CD4-positive, alpha-beta T cell (primary cell): ENCODE measurements at regions not wholly inside any gene's neighbourhood (a gene's known extent, or its start where the extent isn't known, plus 50 kb on each side); places are given as distances from the start of the nearest gene placed in this dataset.

Experiments
- ATAC-seq: fragments of 200-7000 bp; cut with Tn5 transposase; one replicate; pipeline ENCODE4 v1.10.0; 2022; ENCODE audit warnings: mild to moderate bottlenecking; ENCODE audit not compliant: poor library complexity
- CTCF ChIA-PET: fragments of 350-600 bp; sonication (Branson Sonifier 250); formaldehyde crosslinking; loops from one replicate; lab custom pipeline; 2021; ENCODE audit warnings: antibody characterized with exemption, inconsistent platforms; lab: Charles Lee
- POLR2A ChIA-PET: fragments of 350-600 bp; sonication (Branson Sonifier 250); formaldehyde crosslinking; loops from one replicate; lab custom pipeline; 2021; ENCODE audit warnings: antibody characterized with exemption, inconsistent platforms; lab: Charles Lee
- DNase-seq, 14 experiments: peaks; one replicate each; pipeline ENCODE4 v3.0.0-alpha.2; 2013 to 2020; ENCODE audit warnings: mixed read lengths in 2 of 14
- H3K27ac ChIP-seq, 2 donors: one replicate each; pipeline versions ENCODE4 v1.5.1 to v1.7.0; 2013; ENCODE audit warnings: low read length in 2 of 2, low read depth in 1 of 2, mild to moderate bottlenecking in 1 of 2
- H3K27me3 ChIP-seq, 2 experiments: 1 replicate in 1 of 2; 2 replicates in 1 of 2; pipeline versions ENCODE4 v1.6.1 to v1.7.0; 2013; ENCODE audit warnings: low read length in 2 of 2, control low read depth in 1 of 2, mild to moderate bottlenecking in 1 of 2, moderate library complexity in 1 of 2; ENCODE audit not compliant: insufficient read depth in 2 of 2, control insufficient read depth in 1 of 2
- H3K36me3 ChIP-seq: one replicate; pipeline ENCODE4 v1.6.1; 2013; ENCODE audit warnings: low read length, control low read depth; ENCODE audit not compliant: insufficient read depth
- H3K4me1 ChIP-seq: one replicate; pipeline ENCODE4 v1.6.1; 2013; ENCODE audit warnings: low read length, control low read depth; ENCODE audit not compliant: insufficient read depth
- H3K4me3 ChIP-seq: one replicate; pipeline ENCODE4 v1.5.1; 2013; ENCODE audit warnings: mild to moderate bottlenecking, low read length, moderate library complexity
- H3K9me3 ChIP-seq, 2 experiments: 1 replicate in 1 of 2; 2 replicates in 1 of 2; pipeline versions ENCODE4 v1.6.1 to v1.7.0; 2013; ENCODE audit warnings: low read length in 2 of 2, mild to moderate bottlenecking in 2 of 2, control low read depth in 1 of 2, moderate library complexity in 1 of 2; ENCODE audit not compliant: control insufficient read depth in 1 of 2, insufficient read depth in 1 of 2
- H3K27ac Mint-ChIP-seq: one replicate; pipeline ENCODE4 v1.8.0; 2020; ENCODE audit warnings: mixed read lengths
- H3K27me3 Mint-ChIP-seq: one replicate; pipeline ENCODE4 v1.8.0; 2021; ENCODE audit warnings: mixed read lengths
- H3K36me3 Mint-ChIP-seq: one replicate; pipeline ENCODE4 v1.8.0; 2021; ENCODE audit warnings: low read depth, mixed read lengths
- H3K4me1 Mint-ChIP-seq: one replicate; pipeline ENCODE4 v1.8.0; 2021; ENCODE audit warnings: low read depth, mixed read lengths
- H3K4me3 Mint-ChIP-seq: one replicate; pipeline ENCODE4 v1.8.0; 2020; ENCODE audit warnings: mild to moderate bottlenecking, mixed read lengths
- H3K9me3 Mint-ChIP-seq: one replicate; pipeline ENCODE4 v1.8.0; 2020; ENCODE audit warnings: mixed read lengths
- CTCF ChIP-seq: fragments of 200-600 bp; IDR thresholded peaks from one replicate; pipeline ENCODE4 v1.8.0; 2022; ENCODE audit warnings: antibody characterized with exemption, mild to moderate bottlenecking
- intact Hi-C, 2 experiments: fragments of 100-400 bp; cut with DNase I in 1 of 2; cut with micrococcal nuclease in 1 of 2; formaldehyde crosslinking; loops; one replicate each; pipeline versions ENCODE4 v1.15.1 to v1.9.0; 2023 to 2025; cut with DNase I, micrococcal nuclease

- Mint-ChIP-seq H3K9me3 (peaks cover 7% of the 10 kb centered on the region), H3K36me3 (no peaks in the 10 kb centered on the region), H3K27me3 (peaks cover 28% of the 10 kb centered on the region), H3K27ac (no peak overlapping the region), H3K4me1 (no peaks in the 10 kb centered on the region), H3K4me3 (no peak overlapping the region)
- Histone ChIP-seq H3K36me3 (no peaks in the 10 kb centered on the region), H3K9me3 (peaks cover 6 to 7% of the 10 kb centered on the region in 2 experiments), H3K27me3 (peaks cover 3 to 4% of the 10 kb centered on the region in 2 experiments), H3K4me1 (no peaks in the 10 kb centered on the region), H3K4me3 (no peak overlapping the region), H3K27ac (no peak overlapping the region)
- TF ChIP-seq CTCF: no peak
- DNase-seq (no peak), ATAC-seq (no peak)
- CTCF ChIA-PET: no interaction called here
- intact Hi-C loops: no loop called here
- POLR2A ChIA-PET: no interaction called here
These were observed 439.8 kb upstream of the HNRNPA3 start for GRCh38 chr2:176772816-176773215.

GRCh38 chr2:176774766-176775451 lies 437.7 kb upstream of the HNRNPA3 start:
- H3K4me3 ChIP-seq: no peak overlapping the region
- H3K36me3 Mint-ChIP-seq: no peaks in the 10 kb centered on the region
- CTCF ChIA-PET: no interaction called here

GRCh38 chr2:176777262-176777661 lies 435.3 kb upstream of the HNRNPA3 start:
- no peak for ATAC-seq
- DNase-seq: no peak
- intact Hi-C loops: no loop called here
- ChIA-PET CTCF (no interaction called here), POLR2A (no interaction called here)
- H3K4me3 Mint-ChIP-seq: no peak overlapping the region
- TF ChIP-seq CTCF: no peak
- no peaks in the 10 kb centered on the region for H3K36me3 ChIP-seq
- H3K9me3 Mint-ChIP-seq: peaks cover 10% of the 10 kb centered on the region
- H3K4me1 Mint-ChIP-seq: peaks cover 6% of the 10 kb centered on the region
- H3K9me3 ChIP-seq: peaks cover 6 to 13% of the 10 kb centered on the region in 2 experiments
- H3K27me3 ChIP-seq: peaks cover 0 to 3% of the 10 kb centered on the region in 2 experiments
- H3K27me3 Mint-ChIP-seq: peaks cover 7% of the 10 kb centered on the region
- no peak overlapping the region for H3K4me3 ChIP-seq
- H3K4me1 ChIP-seq: peaks cover 4% of the 10 kb centered on the region
- H3K27ac Mint-ChIP-seq: no peak overlapping the region
- no peaks in the 10 kb centered on the region for H3K36me3 Mint-ChIP-seq
- no peak overlapping the region for H3K27ac ChIP-seq

More at GRCh38 chr2:176774766-176775451, 437.7 kb upstream of the HNRNPA3 start:
- H3K27me3 Mint-ChIP-seq: peaks cover 13% of the 10 kb centered on the region
- H3K27ac Mint-ChIP-seq: no peak overlapping the region
- Histone ChIP-seq H3K36me3 (no peaks in the 10 kb centered on the region), H3K9me3 (peaks cover 6 to 7% of the 10 kb centered on the region in 2 experiments), H3K27me3 (peaks cover 0 to 3% of the 10 kb centered on the region in 2 experiments), H3K27ac (no peak overlapping the region), H3K4me1 (no peaks in the 10 kb centered on the region)
- no peak overlapping the region for H3K4me3 Mint-ChIP-seq
- POLR2A ChIA-PET: no interaction called here
- no peak for TF ChIP-seq CTCF
- ATAC-seq (no peak), DNase-seq (no peak)
- no peaks in the 10 kb centered on the region for H3K4me1 Mint-ChIP-seq
- peaks cover 7% of the 10 kb centered on the region for H3K9me3 Mint-ChIP-seq
- intact Hi-C loops: no loop called here
